ENCODE measurements at regions not wholly inside any gene's neighbourhood (a gene's known extent, or its start where the extent isn't known, plus 50 kb on each side); places are given as distances from the start of the nearest gene placed in this dataset.

GRCh38 chr4:159673221-159673620 is 570.3 kb downstream of the RAPGEF2 start:
- Histone ChIP-seq H4K20me1 (ENCODE audit: insufficient read depth, low read length) (no peaks in the 10 kb centered on the region), H3K27me3 (ENCODE audit: insufficient read depth, low read length) (peaks cover 2% of the 10 kb centered on the region), H3K27ac (ENCODE audit: low read depth, low read length) (no peak overlapping the region), H3K79me2 (ENCODE audit: insufficient read depth, low read length) (no peaks in the 10 kb centered on the region), H3K4me3 (ENCODE audit: insufficient read depth, low read depth, low read length) (no peak overlapping the region), H3K9ac (ENCODE audit: low read length) (no peak overlapping the region), H3K36me3 (ENCODE audit: insufficient read depth, low read length) (no peaks in the 10 kb centered on the region), H2AFZ (ENCODE audit: low read depth, low read length) (no peak overlapping the region), H3K9me3 (ENCODE audit: insufficient read depth, low read depth, low read length) (no peaks in the 10 kb centered on the region), H3K4me2 (ENCODE audit: low read length) (no peak overlapping the region), H3K4me1 (ENCODE audit: insufficient read depth, low read length) (no peaks in the 10 kb centered on the region)
- H3K4me1 Mint-ChIP-seq (ENCODE audit: low read depth, unreplicated experiment), result no peaks in the 10 kb centered on the region
- no peaks in the 10 kb centered on the region for H3K27me3 Mint-ChIP-seq (ENCODE audit: low read depth, unreplicated experiment)
- no peak overlapping the region for H3K27ac Mint-ChIP-seq (ENCODE audit: unreplicated experiment)
- no peaks in the 10 kb centered on the region for H3K36me3 Mint-ChIP-seq (ENCODE audit: low read depth, unreplicated experiment)
- FAIRE-seq (no peak), DNase-seq (ENCODE audit: low read depth) (no peak)
- no peak overlapping the region for H3K4me3 Mint-ChIP-seq (ENCODE audit: unreplicated experiment)
- TF ChIP-seq CTCF (IDR thresholded peaks at IDR 0.05; ENCODE audit: insufficient read depth, low read depth, low read length) (no peak), EZH2 (IDR thresholded peaks at IDR 0.05; ENCODE audit: insufficient read depth, low read length) (no peak)
- no peaks in the 10 kb centered on the region for H3K9me3 Mint-ChIP-seq (ENCODE audit: unreplicated experiment)

- no peaks in the 10 kb centered on the region for H3K27me3 Mint-ChIP-seq (ENCODE audit: low read depth, unreplicated experiment)
- no peak for TF ChIP-seq EZH2 (IDR thresholded peaks at IDR 0.05; ENCODE audit: insufficient read depth, low read length)
- TF ChIP-seq CTCF (IDR thresholded peaks at IDR 0.05; ENCODE audit: insufficient read depth, low read depth, low read length), result no peak
- Histone ChIP-seq H3K36me3 (ENCODE audit: insufficient read depth, low read length) (no peaks in the 10 kb centered on the region), H2AFZ (ENCODE audit: low read depth, low read length) (no peak overlapping the region), H3K79me2 (ENCODE audit: insufficient read depth, low read length) (no peaks in the 10 kb centered on the region), H3K4me2 (ENCODE audit: low read length) (no peak overlapping the region), H4K20me1 (ENCODE audit: insufficient read depth, low read length) (no peaks in the 10 kb centered on the region), H3K9me3 (ENCODE audit: insufficient read depth, low read depth, low read length) (no peaks in the 10 kb centered on the region), H3K4me3 (ENCODE audit: insufficient read depth, low read depth, low read length) (no peak overlapping the region), H3K4me1 (ENCODE audit: insufficient read depth, low read length) (no peaks in the 10 kb centered on the region), H3K9ac (ENCODE audit: low read length) (no peak overlapping the region), H3K27me3 (ENCODE audit: insufficient read depth, low read length) (peaks cover 2% of the 10 kb centered on the region), H3K27ac (ENCODE audit: low read depth, low read length) (no peak overlapping the region)
- no peaks in the 10 kb centered on the region for H3K4me1 Mint-ChIP-seq (ENCODE audit: low read depth, unreplicated experiment)
- no peak overlapping the region for H3K27ac Mint-ChIP-seq (ENCODE audit: unreplicated experiment)
- no peaks in the 10 kb centered on the region for H3K9me3 Mint-ChIP-seq (ENCODE audit: unreplicated experiment)
- no peak for DNase-seq (ENCODE audit: low read depth)
- H3K4me3 Mint-ChIP-seq (ENCODE audit: unreplicated experiment), result no peak overlapping the region
- no peak for FAIRE-seq
- H3K36me3 Mint-ChIP-seq (ENCODE audit: low read depth, unreplicated experiment), result no peaks in the 10 kb centered on the region
Observed at GRCh38 chr4:159674241-159674640, 571.4 kb downstream of the RAPGEF2 start.

GRCh38 chr4:159677521-159677920 is 574.6 kb downstream of the RAPGEF2 start:
- no peak overlapping the region for H3K4me3 ChIP-seq (ENCODE audit: insufficient read depth, low read depth, low read length)
- no peak overlapping the region for H3K27ac ChIP-seq (ENCODE audit: low read depth, low read length)
- no peaks in the 10 kb centered on the region for H3K4me1 ChIP-seq (ENCODE audit: insufficient read depth, low read length)
- no peak overlapping the region for H3K4me2 ChIP-seq (ENCODE audit: low read length)
- FAIRE-seq (no peak), DNase-seq (ENCODE audit: low read depth) (peak; percentile 69)
- Mint-ChIP-seq H3K27ac (ENCODE audit: unreplicated experiment) (no peak overlapping the region), H3K36me3 (ENCODE audit: low read depth, unreplicated experiment) (no peaks in the 10 kb centered on the region), H3K9me3 (ENCODE audit: unreplicated experiment) (no peaks in the 10 kb centered on the region), H3K4me1 (ENCODE audit: low read depth, unreplicated experiment) (no peaks in the 10 kb centered on the region), H3K27me3 (ENCODE audit: low read depth, unreplicated experiment) (no peaks in the 10 kb centered on the region), H3K4me3 (ENCODE audit: unreplicated experiment) (no peak overlapping the region)
- no peaks in the 10 kb centered on the region for H3K79me2 ChIP-seq (ENCODE audit: insufficient read depth, low read length)
- no peak for TF ChIP-seq CTCF (IDR thresholded peaks at IDR 0.05; ENCODE audit: insufficient read depth, low read depth, low read length)
- TF ChIP-seq EZH2 (IDR thresholded peaks at IDR 0.05; ENCODE audit: insufficient read depth, low read length), result no peak
- no peak overlapping the region for H2AFZ ChIP-seq (ENCODE audit: low read depth, low read length)
- H3K9me3 ChIP-seq (ENCODE audit: insufficient read depth, low read depth, low read length), result no peaks in the 10 kb centered on the region
- no peak overlapping the region for H3K9ac ChIP-seq (ENCODE audit: low read length)
- H3K36me3 ChIP-seq (ENCODE audit: insufficient read depth, low read length), result no peaks in the 10 kb centered on the region
- no peaks in the 10 kb centered on the region for H4K20me1 ChIP-seq (ENCODE audit: insufficient read depth, low read length)
- H3K27me3 ChIP-seq (ENCODE audit: insufficient read depth, low read length), result peaks cover 2% of the 10 kb centered on the region
